NCI-H82 treated with DMSO at 0.1 percent for 48 hours (cell line): ENCODE measurements at regions not wholly inside any gene's neighbourhood (a gene's known extent, or its start where the extent isn't known, plus 50 kb on each side); places are given as distances from the start of the nearest gene placed in this dataset.
"Not testable (repeated sequence)": the region's sequence is repeated elsewhere in the genome, so short reads cannot be mapped to it uniquely, and the experiment has no call there.

Experiments
- DNase-seq: peaks from one replicate; lab custom pipeline; 2025; ENCODE audit not compliant: unreplicated experiment; lab: John Stamatoyannopoulos, UW

- DNase-seq = no peak
These were observed 200.8 kb downstream of the RGS3 start for GRCh38 chr9:113664181-113664875.

- DNase-seq = no peak
These were observed 201.5 kb downstream of the RGS3 start for GRCh38 chr9:113665064-113665463.

GRCh38 chr9:113665756-113666155, 202.2 kb downstream of the RGS3 start:
- no peak for DNase-seq

GRCh38 chr9:113668061-113668460, 204.5 kb downstream of the RGS3 start:
- DNase-seq = no peak

- DNase-seq = no peak
These were observed 206.1 kb downstream of the RGS3 start for GRCh38 chr9:113669522-113670115.

- DNase-seq = no peak
These were observed 202.4 kb upstream of the ZNF618 start for GRCh38 chr9:113673726-113674125.

- DNase-seq = no peak
These were observed 201.7 kb upstream of the ZNF618 start for GRCh38 chr9:113674436-113674835.

GRCh38 chr9:113675475-113675941, 200.6 kb upstream of the ZNF618 start:
- DNase-seq = no peak

- no peak for DNase-seq
These were observed 199.1 kb upstream of the ZNF618 start for GRCh38 chr9:113677057-113677456.

GRCh38 chr9:113677569-113677968, 198.5 kb upstream of the ZNF618 start:
- DNase-seq = no peak

GRCh38 chr9:113678119-113678858, 197.8 kb upstream of the ZNF618 start:
- no peak for DNase-seq

- no peak for DNase-seq
These were observed 197.3 kb upstream of the ZNF618 start for GRCh38 chr9:113678859-113679256.

- DNase-seq = peak; percentile 26
These were observed 193.8 kb upstream of the ZNF618 start for GRCh38 chr9:113682297-113682771.

GRCh38 chr9:113685636-113686035, 190.5 kb upstream of the ZNF618 start:
- not testable (repeated sequence) for DNase-seq

GRCh38 chr9:113687107-113687679, 188.9 kb upstream of the ZNF618 start:
- no peak for DNase-seq

GRCh38 chr9:113687680-113688371, 188.3 kb upstream of the ZNF618 start:
- no peak for DNase-seq

GRCh38 chr9:113690055-113690740, 185.9 kb upstream of the ZNF618 start:
- DNase-seq = no peak

- DNase-seq = peak; percentile 63
These were observed 183.9 kb upstream of the ZNF618 start for GRCh38 chr9:113692256-113692655.

- no peak for DNase-seq
These were observed 181.2 kb upstream of the ZNF618 start for GRCh38 chr9:113694912-113695311.

GRCh38 chr9:113695440-113695851, 180.7 kb upstream of the ZNF618 start:
- DNase-seq = no peak
